Dermis microvascular lymphatic vessel endothelial cell (primary cell): ENCODE measurements at regions not wholly inside any gene's neighbourhood (a gene's known extent, or its start where the extent isn't known, plus 50 kb on each side); places are given as distances from the start of the nearest gene placed in this dataset.
"Not testable (repeated sequence)": the region's sequence is repeated elsewhere in the genome, so short reads cannot be mapped to it uniquely, and the experiment has no call there.

Experiments used
- DNase-seq, 2 donors: peaks; one replicate each; pipeline versions ENCODE4 v3.0.0 to v3.0.0-alpha.2; 2010; ENCODE audit warnings: low read depth in 2 of 2

DNA sequence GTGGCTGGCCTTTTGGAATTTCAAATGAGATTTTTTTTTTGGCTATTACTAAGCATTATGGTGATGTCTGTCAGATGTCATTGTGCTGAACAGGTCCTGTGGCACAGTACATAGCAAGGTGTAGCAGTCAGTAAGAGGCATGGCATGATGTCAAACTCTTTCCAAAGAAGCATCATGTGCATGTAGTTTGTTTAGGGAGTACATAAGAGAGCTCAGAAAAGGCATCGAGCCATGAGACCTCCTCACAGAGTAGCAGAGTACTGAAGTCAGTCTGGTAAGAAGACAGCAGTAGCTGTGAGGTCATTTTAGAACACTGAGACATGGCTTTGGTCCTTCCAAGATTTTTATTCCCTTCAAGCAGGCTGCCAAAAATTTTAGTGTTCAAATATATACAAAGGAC is 134.9 kb upstream of the SPRED1 start:
- DNase-seq: no peak

DNA sequence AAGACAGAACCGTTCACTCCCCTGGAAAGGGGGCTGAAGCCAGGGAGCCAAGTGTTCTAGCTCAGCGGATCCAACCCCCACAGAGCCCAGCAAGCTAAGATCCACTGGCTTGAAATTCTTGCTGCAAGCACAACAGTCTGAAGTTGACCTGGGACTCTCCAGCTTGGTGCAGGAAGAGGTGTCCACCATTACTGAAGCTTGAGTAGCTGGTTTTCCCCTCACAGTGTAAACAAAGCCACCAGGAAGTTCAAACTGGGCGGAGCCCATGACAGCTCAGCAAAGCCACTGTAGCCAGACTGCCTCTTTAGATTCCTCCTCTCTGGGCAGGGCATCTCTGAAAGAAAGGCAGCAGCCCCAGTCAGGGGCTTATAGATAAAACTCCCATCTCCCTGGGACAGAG is 132.8 kb upstream of the SPRED1 start:
- DNase-seq: peak in 1 of 2 donors; percentile 2

DNA sequence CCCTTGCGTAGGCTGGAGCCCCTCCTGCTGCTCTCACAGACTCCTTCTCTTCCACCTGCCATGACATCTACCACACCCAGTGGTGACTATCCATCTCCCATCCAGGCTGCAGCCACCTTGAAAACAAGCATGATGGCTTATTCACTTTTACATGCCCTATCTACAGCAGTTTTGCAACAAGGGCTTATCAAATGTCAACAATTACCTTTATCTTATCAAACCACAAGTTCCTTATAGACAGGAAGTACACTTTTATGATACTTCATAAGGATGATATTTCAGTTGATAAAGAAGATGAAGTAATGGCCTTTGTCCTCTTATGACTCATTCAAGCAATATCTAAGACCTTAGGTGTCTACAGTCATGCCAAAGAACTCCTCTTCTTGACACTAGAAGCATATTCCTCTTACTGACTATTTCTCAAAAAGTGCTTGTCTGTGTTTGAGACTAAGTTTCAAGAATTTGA is 125.3 kb upstream of the SPRED1 start:
- DNase-seq: peak in 1 of 2 donors; percentile 25

DNA sequence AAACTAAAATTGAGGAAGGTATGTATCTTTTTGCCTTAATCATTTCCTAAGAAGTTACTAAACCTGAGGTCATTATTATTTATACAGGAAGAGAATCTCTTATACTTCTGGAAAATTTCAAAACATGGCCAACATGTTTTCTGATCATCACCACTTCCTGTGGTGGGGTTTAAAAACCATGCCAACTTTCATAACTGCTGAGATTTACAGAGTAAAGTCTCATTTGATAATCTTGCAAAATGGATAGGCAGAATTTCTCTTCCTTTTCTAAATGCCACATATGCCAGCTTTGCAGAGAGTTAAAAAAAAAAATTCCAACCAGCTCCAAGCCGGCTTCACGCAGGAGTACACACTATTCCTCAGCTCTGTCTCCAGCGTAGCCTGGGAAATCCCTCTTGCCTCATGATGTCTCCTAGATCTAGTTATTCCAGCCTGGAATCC is 124.3 kb upstream of the SPRED1 start:
- peak; percentile 6 to 32 for DNase-seq

DNA sequence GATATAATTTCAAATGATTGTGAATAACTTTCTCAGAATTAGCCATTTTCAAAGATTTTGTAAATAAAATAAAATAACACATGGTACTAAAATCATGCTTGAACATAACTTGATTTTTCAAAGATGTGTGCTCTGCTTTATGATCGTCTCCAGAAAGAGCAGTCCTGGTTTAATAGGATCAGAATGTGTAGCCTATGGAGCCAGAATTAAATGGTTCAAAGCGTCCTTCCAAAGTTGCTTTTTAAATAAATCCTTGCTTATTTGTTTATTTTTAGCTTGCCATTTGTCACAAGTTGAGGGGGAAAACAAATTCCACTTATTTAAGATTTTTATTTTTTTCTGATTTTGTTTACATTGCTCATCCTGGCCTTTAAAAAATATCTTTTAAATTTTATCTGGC is 123.7 kb upstream of the SPRED1 start:
- DNase-seq: no peak

DNA sequence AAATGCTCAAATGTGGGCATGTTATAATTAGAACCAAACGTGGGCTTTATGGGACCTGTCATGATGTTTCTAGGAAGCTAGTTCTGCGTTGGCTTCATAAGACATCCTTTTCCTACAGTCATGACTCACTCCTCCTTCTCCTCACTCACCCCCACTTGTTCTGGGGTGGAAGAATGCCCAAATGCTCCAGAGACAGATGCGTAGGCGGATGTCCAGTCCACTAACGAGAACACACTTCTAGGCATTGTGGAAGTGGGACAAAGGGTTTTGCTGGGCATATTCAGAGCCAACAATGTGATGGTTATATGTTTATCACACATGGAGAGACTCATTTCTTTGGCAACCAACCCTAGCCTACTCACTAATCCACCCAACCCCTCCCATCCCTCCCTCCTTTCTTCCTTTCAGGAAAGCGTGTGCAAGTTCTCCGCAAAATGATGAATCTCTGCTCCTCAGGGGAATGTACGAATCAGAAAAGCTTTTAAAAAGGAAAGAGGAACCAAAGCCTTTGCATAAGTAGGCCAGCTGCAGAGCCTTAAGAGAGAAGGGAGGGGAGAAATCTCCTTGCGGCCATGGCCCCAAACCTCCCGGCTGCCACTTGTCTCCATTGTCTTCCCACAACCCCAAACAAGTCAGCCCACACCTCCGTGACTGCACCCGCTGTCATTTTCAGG is 123.0 kb upstream of the SPRED1 start:
- peak; percentile 6 to 85 for DNase-seq

DNA sequence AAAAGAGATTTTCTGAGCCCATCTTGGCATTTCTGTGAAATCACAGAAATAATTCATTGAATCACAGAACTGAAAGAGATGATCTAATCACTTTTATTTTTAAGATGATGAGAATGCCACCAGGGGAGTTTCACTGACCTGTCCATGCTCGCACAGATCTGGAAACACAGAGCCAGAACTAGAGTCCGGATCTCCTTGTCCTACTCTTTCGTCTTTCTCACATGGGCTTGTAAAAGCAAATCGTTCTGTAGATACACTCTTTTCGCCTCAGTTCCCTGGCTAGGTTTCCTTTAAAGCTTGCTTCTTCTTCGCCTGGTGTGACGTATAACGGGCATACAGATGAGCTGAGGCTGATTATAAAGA is 122.5 kb upstream of the SPRED1 start:
- no peak for DNase-seq

DNA sequence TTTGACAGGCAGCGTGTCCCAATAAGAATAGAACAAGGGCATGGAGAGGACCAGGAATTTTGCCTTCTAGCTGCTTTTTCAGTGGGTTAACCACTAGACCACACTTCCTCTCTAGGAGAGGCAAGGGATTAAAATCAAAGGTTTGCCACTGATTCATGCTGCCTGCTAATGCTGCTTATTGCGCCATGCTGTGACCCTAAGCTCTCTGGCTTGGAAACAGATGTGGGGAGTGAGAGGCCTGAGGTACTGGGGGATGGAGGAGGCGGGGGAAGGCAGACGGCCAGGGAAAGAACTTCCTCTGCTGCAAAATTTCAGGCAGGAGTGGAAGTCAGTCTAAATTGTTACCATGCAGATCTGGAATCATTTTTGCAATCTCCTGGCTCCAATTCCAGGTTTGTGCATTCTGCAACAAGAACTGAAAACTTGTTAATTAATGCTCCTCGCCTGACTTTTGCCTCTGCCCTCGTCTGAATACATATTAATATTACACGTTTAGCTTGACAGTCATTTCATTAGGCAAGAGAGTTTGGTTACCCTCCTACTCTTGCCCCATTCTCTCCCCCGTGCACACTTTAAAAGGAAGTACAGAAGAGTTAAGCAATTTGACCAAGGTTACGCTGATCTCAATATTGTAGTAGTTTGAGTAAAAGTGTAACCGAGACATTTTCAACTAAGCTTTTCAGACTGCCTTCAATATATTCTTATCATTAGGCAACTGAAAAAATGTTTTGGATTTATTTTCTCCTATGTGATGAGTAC is 121.7 kb upstream of the SPRED1 start:
- DNase-seq: peak; percentile 11 to 17

DNA sequence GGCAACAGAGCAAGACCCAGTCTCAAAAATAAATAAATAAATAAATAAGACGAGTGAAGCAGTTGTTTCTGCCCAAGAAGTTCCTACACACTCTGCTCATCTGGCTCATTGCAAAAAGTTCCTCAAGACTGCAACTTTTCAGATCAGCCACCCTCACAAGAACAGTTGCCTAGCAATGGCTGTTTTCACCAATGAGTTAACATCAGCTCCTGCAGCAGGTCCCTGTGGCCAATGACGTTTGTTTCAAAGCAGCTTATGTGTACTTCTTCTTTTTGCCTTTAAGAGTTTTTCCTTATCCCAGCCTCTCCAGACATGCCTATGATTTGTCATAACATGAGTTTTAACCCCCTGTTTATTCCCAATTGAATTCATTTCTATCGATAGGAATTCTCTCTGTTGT is 118.4 kb upstream of the SPRED1 start:
- DNase-seq: no peak

DNA sequence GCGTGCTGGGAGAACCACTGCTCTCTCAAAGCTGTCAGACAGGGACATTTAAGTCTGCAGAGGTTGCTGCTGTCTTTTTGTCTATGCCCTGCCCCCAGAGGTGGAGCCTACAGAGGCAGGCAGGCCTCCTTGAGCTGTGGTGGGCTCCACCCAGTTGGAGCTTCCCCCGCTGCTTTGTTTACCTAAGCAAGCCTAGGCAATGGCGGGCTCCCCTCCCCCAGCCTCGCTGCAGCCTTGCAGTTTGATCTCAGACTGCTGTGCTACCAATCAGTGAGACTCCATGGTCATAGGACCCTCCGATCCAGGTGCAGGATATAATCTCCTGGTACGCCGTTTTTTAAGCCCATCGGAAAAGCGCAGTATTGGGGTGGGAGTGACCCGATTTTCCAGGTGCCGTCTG is 110.4 kb upstream of the SPRED1 start:
- not testable (repeated sequence) for DNase-seq

DNA sequence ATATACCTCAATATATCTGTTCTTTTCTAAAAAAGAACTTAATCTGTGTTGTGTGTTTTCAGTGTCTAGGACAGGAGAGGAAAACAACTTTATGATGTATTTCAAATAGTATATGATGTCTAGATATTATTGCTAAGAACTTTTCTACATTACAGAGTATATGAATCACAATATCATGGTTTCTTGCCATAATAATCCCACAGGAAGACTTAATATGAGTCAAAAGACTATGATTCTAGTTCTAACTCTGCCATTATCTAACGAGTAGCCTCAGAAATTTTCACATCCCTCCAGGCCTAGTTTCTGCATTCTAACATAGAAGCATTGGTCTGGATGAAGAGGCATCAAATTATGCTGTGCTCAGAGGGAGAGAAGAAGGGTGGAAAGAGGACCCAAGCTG is 107.7 kb upstream of the SPRED1 start:
- DNase-seq: no peak

DNA sequence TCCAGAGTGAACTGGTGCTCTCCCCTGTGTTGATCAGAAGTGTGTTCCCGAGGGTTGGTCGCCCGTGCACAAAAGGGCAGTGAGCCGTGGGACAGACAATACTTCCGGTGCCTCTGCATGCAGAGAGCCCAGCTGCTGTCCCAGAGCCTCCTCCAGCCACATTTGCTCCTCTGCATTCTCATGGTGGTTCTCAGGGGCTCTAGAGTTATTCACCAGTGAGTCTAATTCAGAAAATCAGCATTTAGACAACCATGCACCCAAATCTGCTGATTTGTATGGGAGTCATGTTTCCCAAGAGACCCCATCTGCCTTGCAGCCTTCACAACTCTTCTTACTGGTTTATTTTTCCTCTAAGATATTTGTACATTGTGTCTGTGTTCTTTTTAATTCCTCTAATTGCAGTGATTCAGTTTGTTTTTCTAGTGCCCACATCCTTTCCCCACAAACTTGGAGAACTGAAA is 107.0 kb upstream of the SPRED1 start:
- DNase-seq: no peak

DNA sequence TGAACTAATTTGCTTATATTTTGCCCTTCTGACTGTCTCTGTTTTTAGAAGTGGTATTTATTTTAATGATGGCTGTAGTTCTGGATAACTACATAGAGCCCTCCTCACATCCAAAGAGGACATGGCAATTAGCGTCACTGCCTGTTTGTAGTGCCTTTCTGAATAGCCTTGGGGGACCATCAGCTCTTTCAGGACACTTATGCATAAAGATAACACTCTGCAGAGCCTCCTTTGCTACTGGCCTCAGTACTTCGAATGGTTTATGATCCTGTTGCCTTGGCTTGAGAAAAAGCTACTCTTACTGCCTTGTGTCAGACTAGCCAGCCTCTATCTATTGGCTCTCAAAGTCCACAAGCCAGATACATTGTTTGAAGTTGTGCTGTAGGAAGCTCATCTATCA is 105.4 kb upstream of the SPRED1 start:
- DNase-seq: no peak

DNA sequence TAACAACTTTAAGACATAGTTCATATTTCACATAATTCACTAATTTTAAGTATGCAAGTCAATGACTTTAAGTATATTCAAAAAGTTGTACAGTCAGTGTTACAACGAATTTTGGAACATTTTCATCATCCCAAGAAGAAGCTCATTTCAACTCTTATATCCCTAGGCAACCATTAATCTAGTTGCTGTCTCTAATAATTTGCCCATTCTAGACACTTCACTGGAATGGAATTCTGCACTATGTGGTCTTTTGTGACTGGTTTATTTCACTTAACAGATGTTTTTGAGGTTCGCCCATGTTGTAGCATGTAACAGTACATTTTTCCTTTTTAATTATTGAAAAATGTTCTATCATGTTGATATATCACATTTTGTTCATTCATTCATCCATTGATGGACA is 104.2 kb upstream of the SPRED1 start:
- DNase-seq: no peak

DNA sequence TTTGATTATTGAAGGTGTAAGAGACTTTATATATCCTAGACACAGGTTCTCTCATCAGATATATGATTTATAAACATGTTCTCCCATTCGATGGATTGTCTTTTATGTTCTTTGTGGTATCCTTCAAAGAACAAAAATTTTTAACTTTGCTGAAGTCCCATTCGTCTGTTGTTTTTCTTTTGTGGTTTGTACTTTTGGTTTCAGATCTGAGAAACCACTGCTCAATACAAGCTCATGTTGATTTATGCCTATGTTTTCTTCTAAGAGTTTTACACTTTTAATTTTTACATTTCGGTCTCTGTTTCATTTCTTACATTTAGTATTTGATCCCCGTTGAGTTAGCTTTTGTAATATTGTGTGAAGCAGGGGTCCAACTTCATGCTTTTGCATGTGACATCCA is 103.3 kb upstream of the SPRED1 start:
- no peak for DNase-seq

DNA sequence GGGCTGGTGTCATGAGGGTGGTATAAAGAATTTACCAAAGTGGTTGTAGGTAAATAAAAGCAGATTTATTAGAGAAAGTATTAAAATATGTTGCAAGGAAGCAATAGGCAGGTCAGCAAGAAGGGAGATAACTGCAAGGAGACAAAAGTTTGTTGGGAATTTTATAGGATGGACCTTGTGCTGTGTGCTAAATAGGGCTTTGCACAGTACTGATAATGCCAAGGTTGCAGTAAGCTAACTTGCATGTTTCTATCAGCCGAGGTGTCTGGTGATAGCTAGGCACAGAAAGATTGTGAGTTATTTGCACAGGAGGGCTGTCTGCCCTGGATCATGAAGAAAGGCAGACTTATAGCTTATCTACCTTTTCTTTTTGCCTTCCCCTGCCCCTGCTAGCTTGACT is 102.5 kb upstream of the SPRED1 start:
- no peak for DNase-seq

DNA sequence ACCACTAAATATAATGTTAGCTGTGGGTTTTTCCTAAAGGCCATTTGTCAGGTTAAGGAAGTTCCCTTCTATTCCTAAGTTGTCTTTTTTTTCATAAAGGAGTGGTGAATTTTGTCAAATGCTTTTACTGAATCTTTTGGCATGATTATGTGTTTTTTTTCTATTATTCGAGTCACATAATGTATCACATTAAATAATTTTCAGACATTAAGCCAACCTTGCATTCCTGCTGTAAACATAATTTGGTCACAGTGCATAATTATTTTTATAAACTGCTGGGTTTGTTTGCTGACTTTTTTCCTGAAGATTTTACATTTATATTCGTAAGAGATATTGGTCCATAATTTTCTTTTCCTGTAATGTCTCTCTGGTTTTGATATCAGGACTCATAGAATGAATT is 101.8 kb upstream of the SPRED1 start:
- DNase-seq: no peak

DNA sequence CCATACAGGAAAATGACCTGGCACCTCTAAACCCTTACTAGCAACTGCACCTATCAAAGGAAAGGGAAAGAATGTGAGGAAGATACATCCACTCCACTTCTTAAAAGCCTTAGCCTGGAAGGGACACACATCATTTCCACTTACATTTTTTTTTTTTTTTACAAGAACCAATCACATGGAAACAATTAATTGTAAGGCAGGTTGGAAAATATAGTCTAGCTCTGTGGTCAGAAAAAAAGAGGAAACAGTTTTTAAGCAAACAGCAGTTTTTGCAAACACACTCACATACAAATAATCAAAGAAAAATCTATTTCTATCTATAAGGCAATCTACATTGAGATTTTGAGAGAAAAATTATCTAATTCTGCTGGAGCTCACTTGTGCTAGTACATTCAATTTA is 98.9 kb upstream of the SPRED1 start:
- no peak for DNase-seq

DNA sequence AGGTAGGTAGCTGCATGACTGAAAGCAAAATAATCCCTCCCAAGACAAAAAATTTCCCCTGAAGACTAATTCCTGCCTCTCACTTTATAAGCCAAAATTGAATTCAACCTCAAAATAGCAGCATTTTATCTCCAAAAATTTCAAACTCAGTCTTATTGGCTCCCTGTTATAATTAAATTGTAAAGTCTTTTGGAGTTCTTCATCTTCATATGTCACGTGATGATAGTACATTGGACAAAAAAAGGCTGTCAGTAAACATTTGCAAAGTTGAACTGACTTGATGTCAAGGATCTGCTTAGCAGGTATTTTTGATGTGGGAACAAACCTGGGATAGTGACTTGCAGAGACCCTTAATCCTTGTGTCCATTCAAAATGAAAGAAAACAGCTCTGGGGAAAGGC is 98.4 kb upstream of the SPRED1 start:
- no peak for DNase-seq

DNA sequence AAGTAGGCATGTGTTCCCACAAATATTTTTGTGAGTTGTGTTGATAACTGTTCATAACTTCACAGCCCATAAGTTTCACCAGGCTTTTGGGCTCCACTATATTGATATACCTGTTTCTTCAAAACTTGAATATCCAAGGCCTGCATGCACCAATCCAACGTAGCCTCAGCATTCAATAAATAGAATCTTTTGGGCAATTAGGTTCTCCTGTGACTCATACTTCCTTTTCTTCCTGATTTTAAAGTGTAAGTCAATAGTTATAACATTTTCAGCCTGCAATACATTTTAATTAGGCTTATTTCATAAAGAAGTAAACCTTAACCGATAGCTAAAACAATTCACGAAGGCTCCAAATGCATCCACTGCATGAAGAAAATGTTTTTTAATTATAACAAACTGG is 97.8 kb upstream of the SPRED1 start:
- DNase-seq: no peak

DNA sequence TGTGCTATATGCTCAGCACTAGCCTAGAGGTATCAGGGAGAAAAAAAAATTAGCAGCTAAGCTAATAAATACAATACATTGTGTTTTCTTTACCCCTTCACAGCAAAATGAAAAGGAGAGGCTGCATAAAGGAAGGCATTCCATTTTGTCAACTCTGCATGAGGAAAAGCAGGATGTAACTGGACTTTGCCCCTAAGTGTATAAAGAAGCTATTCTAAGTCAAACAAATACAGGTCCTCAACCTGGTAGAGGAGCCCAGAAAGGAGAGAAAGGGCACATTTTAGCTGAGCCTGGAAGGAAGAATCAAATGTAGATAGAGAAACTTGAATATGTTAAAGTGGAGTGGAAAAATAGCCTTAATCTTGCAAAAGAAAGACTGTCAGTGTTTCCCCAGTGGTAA is 89.0 kb upstream of the SPRED1 start:
- no peak for DNase-seq

DNA sequence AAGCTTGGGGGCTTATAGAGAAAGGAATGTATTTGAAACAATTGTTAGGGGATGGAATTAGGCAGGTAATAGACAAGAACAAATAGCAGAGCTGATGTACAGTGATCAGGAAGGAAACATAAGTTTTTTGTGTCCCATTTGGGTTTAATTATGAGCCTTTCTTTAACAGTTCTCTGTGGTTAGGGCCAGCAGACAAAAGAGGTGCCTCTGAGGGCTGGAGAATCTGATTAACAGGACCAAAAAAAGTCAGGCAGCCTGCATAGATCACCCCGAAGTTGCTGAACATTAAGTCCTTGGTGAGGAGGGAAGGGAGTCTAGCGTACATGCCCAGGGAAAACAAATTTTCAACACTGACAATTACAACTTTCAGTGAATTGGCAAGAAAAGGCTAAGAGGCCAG is 88.6 kb upstream of the SPRED1 start:
- DNase-seq: no peak

DNA sequence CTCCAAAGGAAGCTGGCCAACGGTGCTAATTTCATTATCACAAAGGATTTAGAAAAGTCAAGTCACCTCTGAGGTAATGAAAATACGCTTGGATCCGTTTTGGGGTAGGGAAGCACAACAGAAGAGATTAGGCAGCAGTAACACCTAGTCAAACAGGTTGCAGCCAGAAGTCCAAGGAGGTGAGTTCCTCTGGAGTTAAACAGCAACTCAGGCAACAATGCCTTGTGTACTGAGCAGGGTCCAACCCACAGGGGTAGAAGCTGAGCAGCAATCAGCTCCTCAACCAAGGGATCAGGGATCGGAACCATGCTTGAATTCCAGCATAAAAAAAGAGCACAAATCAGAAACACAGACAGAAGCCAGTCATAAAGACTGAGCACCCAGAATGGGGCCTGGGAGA is 88.1 kb upstream of the SPRED1 start:
- no peak for DNase-seq
